HL-60 (cell line): ENCODE measurements at regions not wholly inside any gene's neighbourhood (a gene's known extent, or its start where the extent isn't known, plus 50 kb on each side); places are given as distances from the start of the nearest gene placed in this dataset.

Experiments used
- DNase-seq, 2 experiments: peaks; one replicate each; pipeline ENCODE4 v3.0.0-alpha.2; 2010 to 2020; ENCODE audit warnings: low read depth in 1 of 2, low spot score in 1 of 2
- H3K27ac ChIP-seq: fragments of 250-450 bp; sonication (Bioruptor Pico); replicated peaks from 2 replicates; pipeline ENCODE4 v1.5.1; 2020; ENCODE audit warnings: mild to moderate bottlenecking, moderate library complexity
- H3K27me3 ChIP-seq: fragments of 250-450 bp; sonication (Bioruptor Pico); 2 replicates; pipeline ENCODE4 v1.5.1; 2021; ENCODE audit warnings: mild to moderate bottlenecking, moderate library complexity; ENCODE audit not compliant: insufficient read depth, poor library complexity, severe bottlenecking
- H3K4me3 ChIP-seq: replicated peaks from 2 replicates; pipeline ENCODE4 v1.5.1; 2011; ENCODE audit warnings: mild to moderate bottlenecking, control low read depth, low read length; ENCODE audit not compliant: insufficient read depth
- GABPA ChIP-seq: IDR thresholded peaks from 2 replicates; pipeline ENCODE4 v1.6.1; 2012; ENCODE audit warnings: low read depth
- POLR2AphosphoS5 ChIP-seq: IDR thresholded peaks from 2 replicates; pipeline ENCODE4 v1.6.1; 2012; ENCODE audit warnings: low read depth
- SPI1 ChIP-seq: IDR thresholded peaks from 2 replicates; pipeline ENCODE4 v1.6.1; 2012; ENCODE audit warnings: low read depth, mild to moderate bottlenecking, borderline replicate concordance
- TF ChIP-seq, protein P1 (sequence below): IDR thresholded peaks from one replicate; pipeline ENCODE4 v1.5.1; 2011; ENCODE audit warnings: low read length, control low read depth, inconsistent platforms; ENCODE audit not compliant: insufficient read depth
- TF ChIP-seq, protein P2 (sequence below): IDR thresholded peaks from 2 replicates; pipeline ENCODE4 v1.6.1; 2012; ENCODE audit warnings: low read depth; ENCODE audit not compliant: insufficient replicate concordance

DNA sequence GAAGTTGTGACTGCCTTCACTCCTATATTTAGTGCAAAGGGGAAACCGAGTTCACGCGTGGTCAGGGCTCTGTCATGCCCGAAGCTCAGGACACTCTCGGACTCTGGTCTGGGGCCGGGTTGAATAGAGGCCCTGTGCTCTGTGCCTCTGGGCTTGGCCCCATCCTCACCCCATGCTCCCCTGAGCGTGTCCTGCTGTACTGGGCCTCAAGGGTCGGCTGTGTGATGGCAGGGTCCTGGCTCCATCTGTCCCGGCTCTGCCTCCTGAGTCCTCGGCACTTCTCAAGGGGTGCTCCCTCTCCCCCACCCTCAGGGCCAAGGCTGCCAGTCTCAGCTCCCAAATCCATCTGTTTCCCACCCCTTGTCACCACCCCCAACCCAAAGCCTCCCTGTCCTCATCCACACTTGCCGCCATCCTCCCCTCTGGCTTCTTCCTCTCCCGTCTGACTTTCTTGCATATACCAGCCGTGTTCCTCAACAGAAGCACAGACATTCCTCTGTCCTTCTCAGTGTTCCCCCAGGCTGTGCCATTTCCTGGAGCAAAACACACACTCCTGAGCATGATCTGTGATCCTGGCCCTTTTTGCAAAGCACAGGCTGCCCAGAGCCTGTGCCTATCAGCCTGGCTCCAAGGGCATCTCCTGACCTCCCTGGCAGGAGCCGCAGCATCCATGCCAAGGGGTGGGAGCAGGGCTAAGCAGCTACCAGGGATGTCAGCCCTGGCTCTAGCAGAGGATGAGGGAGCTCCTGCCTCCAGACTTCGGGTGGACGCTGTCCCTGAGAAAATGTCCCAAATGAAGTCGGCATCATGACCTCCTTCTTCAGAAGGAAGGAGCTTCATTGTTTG, 64.2 kb upstream of the OTOS start:
- H3K4me3 ChIP-seq, result no peak overlapping the region
- H3K27ac ChIP-seq, result no peak overlapping the region
- no peak for DNase-seq
- H3K27me3 ChIP-seq, result peaks cover 2% of the 10 kb centered on the region
- no peak for TF ChIP-seq SPI1
- TF ChIP-seq, protein P1, sequence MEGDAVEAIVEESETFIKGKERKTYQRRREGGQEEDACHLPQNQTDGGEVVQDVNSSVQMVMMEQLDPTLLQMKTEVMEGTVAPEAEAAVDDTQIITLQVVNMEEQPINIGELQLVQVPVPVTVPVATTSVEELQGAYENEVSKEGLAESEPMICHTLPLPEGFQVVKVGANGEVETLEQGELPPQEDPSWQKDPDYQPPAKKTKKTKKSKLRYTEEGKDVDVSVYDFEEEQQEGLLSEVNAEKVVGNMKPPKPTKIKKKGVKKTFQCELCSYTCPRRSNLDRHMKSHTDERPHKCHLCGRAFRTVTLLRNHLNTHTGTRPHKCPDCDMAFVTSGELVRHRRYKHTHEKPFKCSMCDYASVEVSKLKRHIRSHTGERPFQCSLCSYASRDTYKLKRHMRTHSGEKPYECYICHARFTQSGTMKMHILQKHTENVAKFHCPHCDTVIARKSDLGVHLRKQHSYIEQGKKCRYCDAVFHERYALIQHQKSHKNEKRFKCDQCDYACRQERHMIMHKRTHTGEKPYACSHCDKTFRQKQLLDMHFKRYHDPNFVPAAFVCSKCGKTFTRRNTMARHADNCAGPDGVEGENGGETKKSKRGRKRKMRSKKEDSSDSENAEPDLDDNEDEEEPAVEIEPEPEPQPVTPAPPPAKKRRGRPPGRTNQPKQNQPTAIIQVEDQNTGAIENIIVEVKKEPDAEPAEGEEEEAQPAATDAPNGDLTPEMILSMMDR, result no peak
- TF ChIP-seq, protein P2, sequence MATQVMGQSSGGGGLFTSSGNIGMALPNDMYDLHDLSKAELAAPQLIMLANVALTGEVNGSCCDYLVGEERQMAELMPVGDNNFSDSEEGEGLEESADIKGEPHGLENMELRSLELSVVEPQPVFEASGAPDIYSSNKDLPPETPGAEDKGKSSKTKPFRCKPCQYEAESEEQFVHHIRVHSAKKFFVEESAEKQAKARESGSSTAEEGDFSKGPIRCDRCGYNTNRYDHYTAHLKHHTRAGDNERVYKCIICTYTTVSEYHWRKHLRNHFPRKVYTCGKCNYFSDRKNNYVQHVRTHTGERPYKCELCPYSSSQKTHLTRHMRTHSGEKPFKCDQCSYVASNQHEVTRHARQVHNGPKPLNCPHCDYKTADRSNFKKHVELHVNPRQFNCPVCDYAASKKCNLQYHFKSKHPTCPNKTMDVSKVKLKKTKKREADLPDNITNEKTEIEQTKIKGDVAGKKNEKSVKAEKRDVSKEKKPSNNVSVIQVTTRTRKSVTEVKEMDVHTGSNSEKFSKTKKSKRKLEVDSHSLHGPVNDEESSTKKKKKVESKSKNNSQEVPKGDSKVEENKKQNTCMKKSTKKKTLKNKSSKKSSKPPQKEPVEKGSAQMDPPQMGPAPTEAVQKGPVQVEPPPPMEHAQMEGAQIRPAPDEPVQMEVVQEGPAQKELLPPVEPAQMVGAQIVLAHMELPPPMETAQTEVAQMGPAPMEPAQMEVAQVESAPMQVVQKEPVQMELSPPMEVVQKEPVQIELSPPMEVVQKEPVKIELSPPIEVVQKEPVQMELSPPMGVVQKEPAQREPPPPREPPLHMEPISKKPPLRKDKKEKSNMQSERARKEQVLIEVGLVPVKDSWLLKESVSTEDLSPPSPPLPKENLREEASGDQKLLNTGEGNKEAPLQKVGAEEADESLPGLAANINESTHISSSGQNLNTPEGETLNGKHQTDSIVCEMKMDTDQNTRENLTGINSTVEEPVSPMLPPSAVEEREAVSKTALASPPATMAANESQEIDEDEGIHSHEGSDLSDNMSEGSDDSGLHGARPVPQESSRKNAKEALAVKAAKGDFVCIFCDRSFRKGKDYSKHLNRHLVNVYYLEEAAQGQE, result no peak
- no peak for TF ChIP-seq POLR2AphosphoS5
- TF ChIP-seq GABPA, result no peak

DNA sequence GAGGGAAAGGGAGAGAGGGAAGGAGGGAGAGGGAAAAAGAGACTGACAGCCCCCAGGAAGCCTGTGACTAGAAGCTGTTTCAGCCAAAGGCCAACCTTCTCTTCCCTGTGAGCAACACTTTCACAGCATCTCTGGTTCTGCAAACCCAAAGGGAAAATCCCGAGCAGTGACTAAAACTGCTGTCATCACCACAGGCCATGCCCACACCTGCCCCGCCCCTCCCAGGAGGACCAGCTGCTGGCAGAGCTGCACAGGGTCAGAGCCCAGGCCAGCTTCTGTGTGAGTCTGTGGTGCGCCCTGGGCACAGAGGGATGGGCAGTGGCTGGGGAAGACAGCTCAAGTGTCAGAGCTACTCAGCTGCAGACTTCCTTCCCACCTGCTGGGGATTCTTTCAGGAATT, 64.9 kb upstream of the OTOS start:
- DNase-seq, result no peak
- Histone ChIP-seq H3K27ac (no peak overlapping the region), H3K4me3 (no peak overlapping the region), H3K27me3 (peaks cover 2% of the 10 kb centered on the region)
- TF ChIP-seq GABPA (no peak), POLR2AphosphoS5 (no peak), SPI1 (no peak)
- TF ChIP-seq, protein P2, result no peak
- TF ChIP-seq, protein P1, result no peak

DNA sequence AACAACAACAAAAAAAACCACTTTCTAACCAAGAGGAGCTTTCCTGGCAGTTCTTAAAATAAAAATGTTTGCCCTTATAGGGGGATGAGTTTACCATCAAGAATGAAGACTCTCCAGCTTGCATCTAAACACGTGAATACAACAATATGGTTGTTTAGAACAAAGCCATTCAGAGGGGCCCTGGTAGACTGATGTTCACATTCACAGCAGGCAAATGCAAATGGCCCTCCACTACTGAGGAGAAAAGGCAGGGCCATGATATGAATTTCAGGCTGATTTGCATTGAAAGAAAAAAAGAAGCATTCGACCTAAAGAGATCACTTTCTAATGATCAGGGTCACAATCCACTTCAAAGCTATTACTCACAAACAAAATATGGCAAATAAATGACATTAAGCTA, 65.3 kb upstream of the OTOS start:
- H3K27ac ChIP-seq, result no peak overlapping the region
- peaks cover 2% of the 10 kb centered on the region for H3K27me3 ChIP-seq
- no peak for TF ChIP-seq GABPA
- TF ChIP-seq, protein P2, result no peak
- no peak for DNase-seq
- H3K4me3 ChIP-seq, result no peak overlapping the region
